ENCODE measurements at regions not wholly inside any gene's neighbourhood (a gene's known extent, or its start where the extent isn't known, plus 50 kb on each side); places are given as distances from the start of the nearest gene placed in this dataset.

GRCh38 chr6:50993941-50994720, 175.5 kb downstream of the TFAP2B start:
- no TSS peak for BruUV-seq (replicated peaks)
- 44% methylated on average over 3 of the region's 3 CpGs for WGBS (ENCODE audit: insufficient coverage, insufficient replicate concordance, low lambda C conversion rate, missing lambda C conversion rate)
- intact Hi-C loops (cut with micrococcal nuclease; ENCODE audit: unreplicated experiment) (no loop called here), in situ Hi-C loops (cut with MboI) (no loop called here)
- DNase-seq (ENCODE audit: low read depth, low spot score) (no peak), ATAC-seq (no peak), FAIRE-seq (no peak)
- Histone ChIP-seq H3K4me1 (ENCODE audit: control insufficient read depth, insufficient read depth, low read length) (no peaks in the 10 kb centered on the region), H2AFZ (ENCODE audit: control insufficient read depth, low read depth, low read length) (no peak overlapping the region), H3K27me3 (replicated peaks in 1 of 2; ENCODE audit: control insufficient read depth in 2 of 2, insufficient read depth in 2 of 2, low read length in 1 of 2) (no peaks in the 10 kb centered on the region), H3K27ac (ENCODE audit: control insufficient read depth, insufficient read depth) (no peak overlapping the region), H3K79me2 (ENCODE audit: control insufficient read depth, insufficient read depth, low read length) (no peaks in the 10 kb centered on the region), H3K4me3 (no peak overlapping the region), H3K36me3 (ENCODE audit: control insufficient read depth in 2 of 2, insufficient read depth in 2 of 2, low read length in 1 of 2) (no peaks in the 10 kb centered on the region), H3K9me3 (replicated peaks; ENCODE audit: control insufficient read depth, insufficient read depth, low read length) (no peaks in the 10 kb centered on the region), H3K4me2 (ENCODE audit: control insufficient read depth, insufficient read depth) (no peak overlapping the region), H4K20me1 (ENCODE audit: control insufficient read depth, insufficient read depth) (no peaks in the 10 kb centered on the region), H3K9ac (ENCODE audit: control insufficient read depth, insufficient read depth, low read length) (no peak overlapping the region)
- RAD21 ChIA-PET (ENCODE audit: unreplicated experiment), result no interaction called here
- POLR2A ChIA-PET, result no interaction called here
- no peak for TF ChIP-seq CTCF (IDR thresholded peaks at IDR 0.05 in 2 of 3, conservative IDR thresholded peaks at IDR 0.05 in 1 of 3; ENCODE audit: control insufficient read depth in 2 of 3, extremely low read depth in 1 of 3, insufficient read depth in 1 of 3, low read depth in 3 of 3, low read length in 3 of 3)
- CTCF ChIA-PET, result interaction anchor here (0.6 kb wide), 1 partner anchor 22 kb away, joined by 3 read pairs; no protein-coding TSS in a partner anchor
- SMC1A ChIA-PET (ENCODE audit: uncharacterized antibody, unreplicated experiment), result no interaction called here

GRCh38 chr6:50995036-50995435, 176.4 kb downstream of the TFAP2B start:
- Histone ChIP-seq H3K4me1 (ENCODE audit: control insufficient read depth, insufficient read depth, low read length) (no peaks in the 10 kb centered on the region), H4K20me1 (ENCODE audit: control insufficient read depth, insufficient read depth) (no peaks in the 10 kb centered on the region), H3K36me3 (ENCODE audit: control insufficient read depth in 2 of 2, insufficient read depth in 2 of 2, low read length in 1 of 2) (no peaks in the 10 kb centered on the region), H3K4me2 (ENCODE audit: control insufficient read depth, insufficient read depth) (no peak overlapping the region), H2AFZ (ENCODE audit: control insufficient read depth, low read depth, low read length) (no peak overlapping the region), H3K4me3 (no peak overlapping the region), H3K27ac (ENCODE audit: control insufficient read depth, insufficient read depth) (no peak overlapping the region), H3K9ac (ENCODE audit: control insufficient read depth, insufficient read depth, low read length) (no peak overlapping the region), H3K9me3 (replicated peaks; ENCODE audit: control insufficient read depth, insufficient read depth, low read length) (no peaks in the 10 kb centered on the region), H3K27me3 (replicated peaks in 1 of 2; ENCODE audit: control insufficient read depth in 2 of 2, insufficient read depth in 2 of 2, low read length in 1 of 2) (no peaks in the 10 kb centered on the region), H3K79me2 (ENCODE audit: control insufficient read depth, insufficient read depth, low read length) (no peaks in the 10 kb centered on the region)
- BruUV-seq (replicated peaks), result no TSS peak
- intact Hi-C loops (cut with micrococcal nuclease; ENCODE audit: unreplicated experiment), result no loop called here
- ChIA-PET CTCF (no interaction called here), POLR2A (no interaction called here), SMC1A (ENCODE audit: uncharacterized antibody, unreplicated experiment) (interaction anchor here (1.7 kb wide), 1 partner anchor 8 kb away, joined by 3 read pairs; no protein-coding TSS in a partner anchor), RAD21 (ENCODE audit: unreplicated experiment) (no interaction called here)
- FAIRE-seq (no peak), ATAC-seq (no peak), DNase-seq (ENCODE audit: low read depth, low spot score) (no peak)
- in situ Hi-C loops (cut with MboI), result no loop called here
- 34% methylated on average over 5 of the region's 5 CpGs for WGBS (ENCODE audit: insufficient coverage, insufficient replicate concordance, low lambda C conversion rate, missing lambda C conversion rate)
- TF ChIP-seq REST (IDR thresholded peaks at IDR 0.05; ENCODE audit: low read depth, low read length), result no peak
- TF ChIP-seq KAT2A (conservative IDR thresholded peaks at IDR 0.05; ENCODE audit: control insufficient read depth, low read depth, low read length), result no peak
- TF ChIP-seq MYB (IDR thresholded peaks at IDR 0.05; ENCODE audit: borderline replicate concordance, low read depth, low read length), result no peak
- no peak for TF ChIP-seq GATAD2B (conservative IDR thresholded peaks at IDR 0.05; ENCODE audit: low read depth)
- no peak for TF ChIP-seq TCF12 (IDR thresholded peaks at IDR 0.05; ENCODE audit: low read depth, low read length)
- no peak for TF ChIP-seq FOXM1 (IDR thresholded peaks at IDR 0.05; ENCODE audit: low read depth, low read length)
- no peak for TF ChIP-seq NR2C2 (IDR thresholded peaks at IDR 0.05; ENCODE audit: borderline replicate concordance, control insufficient read depth, insufficient read length, low read depth)
- TF ChIP-seq HDGF (IDR thresholded peaks at IDR 0.05), result no peak
- no peak for TF ChIP-seq MLLT1 (IDR thresholded peaks at IDR 0.05)

Measured in GM12878 (cell line).